ENCODE measurements at regions not wholly inside any gene's neighbourhood (a gene's known extent, or its start where the extent isn't known, plus 50 kb on each side); places are given as distances from the start of the nearest gene placed in this dataset.

DNA sequence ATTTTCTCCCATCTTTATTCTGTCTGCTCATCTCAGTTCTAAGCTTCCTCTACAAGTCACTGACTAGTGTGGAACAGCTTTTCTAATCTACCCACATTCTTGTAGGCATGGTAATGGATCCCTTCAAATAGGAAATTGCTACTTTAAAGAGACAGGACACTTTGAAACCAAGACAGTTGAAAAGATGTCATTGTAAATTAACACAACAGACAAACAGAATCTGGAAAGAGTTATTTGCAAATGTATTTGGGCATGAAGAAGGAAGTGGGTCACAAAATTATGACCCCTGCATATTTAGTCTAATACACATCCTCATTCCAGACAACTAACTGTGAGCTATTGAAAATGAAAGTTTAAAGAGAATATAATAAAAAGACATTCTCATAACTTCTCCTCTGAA is 298.2 kb upstream of the MARCKS start:
- no peaks in the 10 kb centered on the region for H3K27me3 ChIP-seq

DNA sequence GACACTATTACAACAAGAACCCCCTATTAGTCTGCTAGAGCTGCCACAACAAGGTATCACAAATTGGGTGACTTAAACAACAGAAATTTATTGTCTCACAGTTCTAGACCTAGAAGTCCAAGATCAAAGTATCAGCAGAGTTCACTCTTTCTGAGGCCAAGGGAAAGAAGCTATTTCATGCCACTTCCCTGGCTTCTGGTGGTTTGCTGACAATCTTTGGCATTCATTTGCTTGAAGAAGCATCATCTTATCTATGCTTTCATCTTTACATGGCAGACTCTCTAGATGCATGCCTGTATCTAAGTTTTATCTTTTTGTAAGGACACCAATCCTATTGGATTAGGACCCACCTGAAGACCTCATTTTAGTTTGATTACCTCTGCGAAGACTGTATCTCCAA is 296.8 kb upstream of the MARCKS start:
- H3K9me3 ChIP-seq (replicated peaks in 1 of 11): no peaks in the 10 kb centered on the region
- H3K4me3 ChIP-seq: no peak overlapping the region
- no peak overlapping the region for H3K4me2 ChIP-seq
- H3K36me3 ChIP-seq: no peaks in the 10 kb centered on the region
- peaks cover 8 to 24% (median 10%) of the 10 kb centered on the region in 10 experiments; a peak in 19 of 20 replicates for H3K4me1 ChIP-seq
- no peak for TF ChIP-seq Cebpa-rat (IDR thresholded peaks at IDR 0.05)
- no peaks in the 10 kb centered on the region for H4K20me1 ChIP-seq
- no peak overlapping the region for H3K9ac ChIP-seq
- no peaks in the 10 kb centered on the region for H3K27me3 ChIP-seq
- H3K27ac ChIP-seq: no peak overlapping the region

More for the DNA sequence above, 298.2 kb upstream of the MARCKS start:
- no peak overlapping the region for H3K27ac ChIP-seq
- peak overlapping the region in 2 of 11 experiments; percentile 30 to 49; a peak in 4 of 22 replicates for H3K4me2 ChIP-seq
- H3K4me1 ChIP-seq: peaks cover 0 to 14% (median 0%) of the 10 kb centered on the region in 10 experiments; a peak in 3 of 20 replicates
- TF ChIP-seq Cebpa-rat (IDR thresholded peaks at IDR 0.05): no peak
- H4K20me1 ChIP-seq: no peaks in the 10 kb centered on the region
- H3K9me3 ChIP-seq (replicated peaks in 1 of 11): no peaks in the 10 kb centered on the region
- H3K4me3 ChIP-seq: no peak overlapping the region
- no peak overlapping the region for H3K9ac ChIP-seq
- no peaks in the 10 kb centered on the region for H3K36me3 ChIP-seq

DNA sequence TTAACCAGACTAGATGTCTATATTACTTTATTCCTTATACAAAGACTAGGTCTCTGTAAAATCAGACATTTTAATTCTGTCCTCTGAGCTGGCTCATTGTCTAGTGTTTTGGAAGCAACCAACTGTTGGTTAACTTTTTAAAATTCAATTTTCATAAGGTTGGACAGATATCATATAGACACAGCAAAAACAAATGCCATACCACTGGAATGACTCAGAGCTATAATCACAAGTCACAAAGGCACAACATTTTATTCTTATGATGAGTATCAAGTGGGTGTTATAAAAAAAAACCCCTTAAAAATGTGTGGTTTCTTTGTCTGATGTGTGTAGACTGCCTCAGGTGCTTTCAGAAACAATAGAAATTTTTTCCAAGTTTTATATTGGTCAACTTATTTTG is 296.2 kb upstream of the MARCKS start:
- Histone ChIP-seq H3K27me3 (no peaks in the 10 kb centered on the region), H3K27ac (no peak overlapping the region), H3K4me1 (peaks cover 8 to 24% (median 10%) of the 10 kb centered on the region in 10 experiments; a peak in 19 of 20 replicates), H3K9me3 (replicated peaks in 1 of 11) (no peaks in the 10 kb centered on the region), H3K9ac (no peak overlapping the region), H3K36me3 (no peaks in the 10 kb centered on the region), H3K4me2 (no peak overlapping the region), H4K20me1 (no peaks in the 10 kb centered on the region), H3K4me3 (no peak overlapping the region)
- no peak for TF ChIP-seq Cebpa-rat (IDR thresholded peaks at IDR 0.05)

DNA sequence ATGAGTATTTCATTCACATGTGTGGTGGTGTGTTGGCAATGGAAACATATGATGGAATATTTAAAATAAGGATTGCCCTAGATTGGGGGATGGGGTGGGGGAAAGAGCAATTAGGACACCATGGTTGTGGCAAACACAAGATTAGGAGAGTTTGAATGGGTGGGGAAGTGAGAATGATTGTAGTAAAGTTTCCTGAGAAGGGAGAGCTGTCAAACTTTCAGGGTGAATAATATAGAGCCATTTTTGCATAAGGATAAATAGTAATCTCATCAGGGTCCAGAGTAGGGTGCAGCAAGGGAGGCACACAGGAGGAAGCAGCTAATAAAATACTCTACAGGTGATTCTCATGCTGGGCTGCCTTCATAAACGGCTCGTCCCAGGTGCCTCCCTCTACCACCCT is 294.9 kb upstream of the MARCKS start:
- no peaks in the 10 kb centered on the region for H3K9me3 ChIP-seq (replicated peaks in 1 of 11)
- H3K9ac ChIP-seq: no peak overlapping the region
- H4K20me1 ChIP-seq: no peaks in the 10 kb centered on the region
- H3K4me3 ChIP-seq: no peak overlapping the region
- TF ChIP-seq Cebpa-rat (IDR thresholded peaks at IDR 0.05): no peak
- H3K4me1 ChIP-seq: peaks cover 8 to 24% (median 10%) of the 10 kb centered on the region in 10 experiments; a peak in 19 of 20 replicates
- no peaks in the 10 kb centered on the region for H3K27me3 ChIP-seq
- no peak overlapping the region for H3K4me2 ChIP-seq
- H3K36me3 ChIP-seq: no peaks in the 10 kb centered on the region
- H3K27ac ChIP-seq: no peak overlapping the region

DNA sequence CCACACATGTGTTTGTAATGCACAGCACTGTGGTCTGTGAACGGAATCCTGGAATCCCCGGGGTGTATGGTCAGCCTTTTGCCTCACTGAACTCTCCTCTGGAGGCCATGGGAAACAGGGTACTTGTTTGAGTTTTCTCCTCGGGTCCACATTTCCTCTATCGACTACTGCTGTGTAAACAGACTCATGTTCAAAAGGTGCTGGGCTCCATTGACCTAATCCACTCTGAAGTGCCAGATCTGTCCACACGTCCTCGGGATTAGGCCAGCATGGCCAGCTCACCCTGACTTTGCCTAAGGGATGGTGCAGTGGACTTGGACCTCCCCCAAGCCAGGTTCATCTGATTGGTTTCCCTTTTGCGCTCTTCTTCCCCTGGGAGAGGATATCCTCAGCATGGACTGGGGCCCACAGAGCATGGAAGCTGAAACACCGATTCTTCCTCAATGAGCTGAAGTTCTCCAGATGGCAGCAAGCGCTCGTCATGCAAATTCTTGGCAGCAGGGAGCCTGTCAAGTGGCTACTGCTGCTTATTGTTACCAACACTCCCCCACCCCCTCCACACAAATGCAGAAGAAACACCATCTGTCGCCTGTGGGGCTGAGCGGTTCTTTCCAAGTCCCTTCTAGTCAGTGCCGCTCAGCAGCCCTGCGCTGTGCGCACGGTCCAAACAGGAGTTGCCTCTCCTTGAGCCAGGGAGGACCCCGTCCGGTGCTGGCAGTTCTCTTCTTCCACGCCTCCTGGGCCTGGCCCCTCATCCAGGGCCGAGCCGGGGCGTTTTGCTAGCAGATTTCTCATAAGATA is 292.6 kb upstream of the MARCKS start:
- H3K9ac ChIP-seq: no peak overlapping the region
- no peaks in the 10 kb centered on the region for H3K9me3 ChIP-seq (replicated peaks in 1 of 11)
- peak overlapping the region; percentile 1 to 56 (median 33); a peak in 18 of 22 replicates for H3K4me2 ChIP-seq
- no peaks in the 10 kb centered on the region for H4K20me1 ChIP-seq
- TF ChIP-seq Cebpa-rat (IDR thresholded peaks at IDR 0.05): no peak
- H3K27me3 ChIP-seq: no peaks in the 10 kb centered on the region
- H3K27ac ChIP-seq: no peak overlapping the region
- H3K4me1 ChIP-seq: peaks cover 7 to 11% (median 9%) of the 10 kb centered on the region in 10 experiments; a peak in 19 of 20 replicates
- H3K4me3 ChIP-seq: no peak overlapping the region
- no peaks in the 10 kb centered on the region for H3K36me3 ChIP-seq

DNA sequence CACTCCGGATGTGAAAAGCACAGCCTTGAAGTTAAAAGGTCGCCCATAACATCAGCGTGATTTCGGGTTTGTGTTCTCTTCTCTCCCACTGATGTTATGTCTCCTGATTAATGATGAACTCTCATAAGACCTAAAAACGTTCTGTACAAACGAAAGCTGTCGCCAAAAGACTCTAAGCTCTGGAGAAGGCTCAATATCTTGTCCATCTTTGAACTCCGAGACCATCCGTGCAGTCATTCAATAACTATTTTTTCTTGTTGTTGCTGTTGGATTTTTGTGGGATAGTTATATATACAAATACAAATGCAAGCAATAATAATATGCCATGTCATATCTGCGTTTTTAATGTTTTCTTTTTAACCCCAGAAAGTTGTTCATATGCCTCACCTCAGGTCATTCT is 291.8 kb upstream of the MARCKS start:
- Histone ChIP-seq H3K9ac (no peak overlapping the region), H3K4me1 (peaks cover 7 to 11% (median 9%) of the 10 kb centered on the region in 10 experiments; a peak in 19 of 20 replicates), H3K36me3 (no peaks in the 10 kb centered on the region), H3K27ac (no peak overlapping the region), H3K27me3 (no peaks in the 10 kb centered on the region), H3K4me3 (no peak overlapping the region), H4K20me1 (no peaks in the 10 kb centered on the region), H3K9me3 (replicated peaks in 1 of 11) (no peaks in the 10 kb centered on the region), H3K4me2 (0 out of 22 replicates have a peak overlapping the region, but pooled peaks of 1 of the 11 experiments have one; percentile 56)
- TF ChIP-seq Cebpa-rat (IDR thresholded peaks at IDR 0.05): no peak

DNA sequence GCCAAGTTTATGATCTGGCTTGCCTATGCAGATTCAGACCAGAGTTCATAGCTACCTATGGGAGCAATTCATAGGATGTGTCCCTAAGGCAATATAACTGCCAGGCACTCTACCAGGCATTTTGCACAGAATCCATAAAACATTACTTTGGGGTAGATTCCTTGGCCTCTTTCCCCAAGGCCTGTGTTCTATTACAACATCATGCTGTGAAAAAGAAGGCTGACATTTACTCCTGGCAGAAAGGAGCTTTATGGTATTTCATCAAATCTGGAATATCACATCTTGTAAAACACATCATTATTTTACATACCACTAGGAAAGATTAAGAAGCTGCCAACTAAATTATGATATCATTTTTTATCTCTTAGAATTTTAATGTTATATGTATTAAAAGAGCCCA is 287.0 kb upstream of the MARCKS start:
- no peaks in the 10 kb centered on the region for H3K9me3 ChIP-seq (replicated peaks in 1 of 11)
- H3K4me2 ChIP-seq: no peak overlapping the region
- no peaks in the 10 kb centered on the region for H3K36me3 ChIP-seq
- H3K9ac ChIP-seq: no peak overlapping the region
- H3K4me1 ChIP-seq: peaks cover 0 to under 1% (median 0%) of the 10 kb centered on the region in 10 experiments; a peak in 1 of 20 replicates
- TF ChIP-seq Cebpa-rat (IDR thresholded peaks at IDR 0.05): no peak
- H3K27me3 ChIP-seq: no peaks in the 10 kb centered on the region
- H3K27ac ChIP-seq: no peak overlapping the region
- H3K4me3 ChIP-seq: no peak overlapping the region
- no peaks in the 10 kb centered on the region for H4K20me1 ChIP-seq

DNA sequence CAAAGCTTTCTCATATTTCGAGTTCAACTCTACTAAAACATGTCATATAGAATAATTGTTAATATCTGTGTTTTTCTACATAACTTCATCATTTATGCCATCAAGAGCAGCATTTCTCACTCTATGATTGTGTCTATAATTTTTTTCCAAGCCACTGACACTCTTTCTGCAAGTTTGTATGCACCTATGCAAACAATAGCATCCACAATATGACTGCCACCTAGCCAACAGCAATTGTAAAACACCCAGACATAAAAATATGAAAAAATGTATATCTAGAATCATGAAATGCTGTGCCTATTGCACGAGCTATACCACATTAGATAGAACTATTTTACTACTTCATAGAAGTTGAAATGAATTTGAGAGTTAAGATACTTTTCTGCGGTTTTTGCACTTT is 286.5 kb upstream of the MARCKS start:
- H3K4me1 ChIP-seq: no peaks in the 10 kb centered on the region
- no peak overlapping the region for H3K4me2 ChIP-seq
- no peaks in the 10 kb centered on the region for H4K20me1 ChIP-seq
- H3K9ac ChIP-seq: no peak overlapping the region
- no peak overlapping the region for H3K4me3 ChIP-seq
- H3K27ac ChIP-seq: no peak overlapping the region
- H3K9me3 ChIP-seq (replicated peaks in 1 of 11): no peaks in the 10 kb centered on the region; a peak in 1 of 22 replicates
- H3K36me3 ChIP-seq: no peaks in the 10 kb centered on the region
- no peak for TF ChIP-seq Cebpa-rat (IDR thresholded peaks at IDR 0.05)
- H3K27me3 ChIP-seq: no peaks in the 10 kb centered on the region

DNA sequence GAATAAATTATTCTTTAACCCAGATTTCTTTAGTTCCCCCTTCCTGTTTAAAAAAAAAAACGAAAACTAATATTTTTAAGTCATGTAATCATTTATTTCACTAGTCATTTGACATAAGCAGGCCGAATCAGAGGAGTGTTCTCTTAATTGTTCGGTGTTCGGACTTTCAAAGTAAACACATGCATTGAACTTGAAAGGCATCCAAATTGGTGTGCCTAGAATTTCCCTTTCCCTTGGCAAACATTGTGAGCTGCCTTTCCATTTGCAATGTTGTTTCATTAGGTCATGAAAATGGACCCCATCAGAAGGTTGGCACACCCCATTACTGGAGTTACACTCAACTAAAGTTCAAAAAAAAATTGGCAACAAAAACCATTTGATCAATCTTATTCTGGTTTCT is 283.0 kb upstream of the MARCKS start:
- TF ChIP-seq Cebpa-rat (IDR thresholded peaks at IDR 0.05): no peak
- Histone ChIP-seq H3K27me3 (no peaks in the 10 kb centered on the region), H4K20me1 (no peaks in the 10 kb centered on the region), H3K9me3 (replicated peaks in 1 of 11) (peaks cover 0 to 10% (median 0%) of the 10 kb centered on the region in 11 experiments; a peak in 3 of 22 replicates), H3K36me3 (no peaks in the 10 kb centered on the region), H3K9ac (no peak overlapping the region), H3K4me1 (peaks cover 0 to 6% (median 0%) of the 10 kb centered on the region in 10 experiments; a peak in 2 of 20 replicates), H3K4me2 (no peak overlapping the region), H3K4me3 (no peak overlapping the region), H3K27ac (no peak overlapping the region)

DNA sequence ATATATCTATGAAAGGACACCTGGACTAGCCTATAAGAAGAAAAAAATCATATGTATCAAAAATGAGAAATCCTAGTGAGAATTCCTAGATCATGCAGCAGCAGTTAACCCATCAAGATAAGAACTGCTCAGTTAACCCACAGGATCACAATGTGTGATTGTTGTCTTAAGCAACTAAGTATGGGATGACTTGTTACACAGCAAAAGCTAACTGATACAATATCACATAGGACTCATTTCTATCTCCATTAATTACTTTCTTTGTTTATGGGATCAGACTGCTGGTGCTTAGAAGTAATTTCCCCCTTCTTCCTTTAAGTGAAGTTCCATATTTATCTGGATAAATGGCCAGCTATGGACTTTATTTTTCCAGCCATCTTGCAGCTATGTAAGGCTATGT is 280.8 kb upstream of the MARCKS start:
- H3K9me3 ChIP-seq (replicated peaks in 1 of 11): peaks cover 0 to 10% (median 0%) of the 10 kb centered on the region in 11 experiments; a peak in 3 of 22 replicates
- H4K20me1 ChIP-seq: no peaks in the 10 kb centered on the region
- H3K27me3 ChIP-seq: no peaks in the 10 kb centered on the region
- peaks cover 0 to 9% (median 0%) of the 10 kb centered on the region in 10 experiments; a peak in 2 of 20 replicates for H3K4me1 ChIP-seq
- H3K4me3 ChIP-seq: no peak overlapping the region
- no peak overlapping the region for H3K27ac ChIP-seq
- H3K9ac ChIP-seq: no peak overlapping the region
- no peaks in the 10 kb centered on the region for H3K36me3 ChIP-seq
- no peak for TF ChIP-seq Cebpa-rat (IDR thresholded peaks at IDR 0.05)
- H3K4me2 ChIP-seq: no peak overlapping the region

Measured in BLaER1 treated with 17β-estradiol and CSF1 and Interleukin-3, amounts not matched to agents 10 nM and 100 nM (cell line).